Subcutaneous abdominal adipose tissue (tissue), 5 donors: ENCODE measurements at regions not wholly inside any gene's neighbourhood (a gene's known extent, or its start where the extent isn't known, plus 50 kb on each side); places are given as distances from the start of the nearest gene placed in this dataset.

Experiments used
- H3K27ac ChIP-seq: one replicate; pipeline ENCODE4 v1.7.0; 2013; ENCODE audit warnings: low read depth, mild to moderate bottlenecking, inconsistent platforms, low read length, moderate library complexity
- H3K27me3 ChIP-seq, 5 donors: one replicate each; pipeline ENCODE4 v1.7.0; 2013; ENCODE audit warnings: low read length in 5 of 5, inconsistent platforms in 1 of 5; ENCODE audit not compliant: control insufficient read depth in 5 of 5, insufficient read depth in 4 of 5
- H3K36me3 ChIP-seq, 5 donors: one replicate each; pipeline ENCODE4 v1.7.0; 2013; ENCODE audit warnings: low read length in 5 of 5; ENCODE audit not compliant: control insufficient read depth in 5 of 5, insufficient read depth in 5 of 5
- H3K4me1 ChIP-seq, 5 donors: one replicate each; pipeline ENCODE4 v1.7.0; 2013; ENCODE audit warnings: low read length in 5 of 5, mild to moderate bottlenecking in 3 of 5, moderate library complexity in 1 of 5; ENCODE audit not compliant: control insufficient read depth in 5 of 5, insufficient read depth in 5 of 5
- H3K4me3 ChIP-seq, 5 donors: one replicate each; pipeline ENCODE4 v1.7.0; 2013; ENCODE audit warnings: low read length in 5 of 5, low read depth in 1 of 5
- H3K9ac ChIP-seq, 5 donors: one replicate each; pipeline ENCODE4 v1.7.0; 2013; ENCODE audit warnings: low read length in 5 of 5, mild to moderate bottlenecking in 4 of 5, moderate library complexity in 3 of 5
- H3K9me3 ChIP-seq, 5 donors: one replicate each; pipeline ENCODE4 v1.7.0; 2013; ENCODE audit warnings: low read length in 5 of 5; ENCODE audit not compliant: control insufficient read depth in 5 of 5
- donor health status: healthy.
- donor health status: healthy.
- donor health status: healthy.
- donor health status: healthy.
- donor health status: healthy.

- Histone ChIP-seq H3K36me3 (no peaks in the 10 kb centered on the region), H3K27ac (peak overlapping the region; percentile 72), H3K9ac (no peak overlapping the region), H3K9me3 (peaks cover 0 to 6% (median 0%) of the 10 kb centered on the region in 5 donors), H3K4me1 (peaks cover 0 to 16% (median 12%) of the 10 kb centered on the region in 5 donors), H3K4me3 (no peak overlapping the region), H3K27me3 (no peaks in the 10 kb centered on the region)
These were observed 457.2 kb downstream of the PIK3C3 start for GRCh38 chr18:42412281-42412680.

GRCh38 chr18:42412896-42413295 lies 457.9 kb downstream of the PIK3C3 start:
- no peak overlapping the region for H3K9ac ChIP-seq
- H3K36me3 ChIP-seq = no peaks in the 10 kb centered on the region
- H3K9me3 ChIP-seq = peaks cover 0 to 6% (median 0%) of the 10 kb centered on the region in 5 donors
- H3K4me1 ChIP-seq = peaks cover 0 to 16% (median 12%) of the 10 kb centered on the region in 5 donors
- H3K4me3 ChIP-seq = no peak overlapping the region
- peak overlapping the region; percentile 72 for H3K27ac ChIP-seq
- H3K27me3 ChIP-seq = no peaks in the 10 kb centered on the region

GRCh38 chr18:42413870-42414269 lies 458.8 kb downstream of the PIK3C3 start:
- peaks cover 0 to 2% (median 0%) of the 10 kb centered on the region in 5 donors for H3K9me3 ChIP-seq

GRCh38 chr18:42414756-42415454 lies 459.9 kb downstream of the PIK3C3 start:
- Histone ChIP-seq H3K27ac (peak overlapping the region; percentile 72), H3K4me1 (peaks cover 0 to 16% (median 12%) of the 10 kb centered on the region in 5 donors), H3K36me3 (no peaks in the 10 kb centered on the region), H3K9ac (peak overlapping the region in 1 of 5 donors; percentile 9), H3K4me3 (no peak overlapping the region), H3K9me3 (no peaks in the 10 kb centered on the region), H3K27me3 (no peaks in the 10 kb centered on the region)

More at GRCh38 chr18:42413870-42414269, 458.8 kb downstream of the PIK3C3 start:
- peaks cover 0 to 16% (median 12%) of the 10 kb centered on the region in 5 donors for H3K4me1 ChIP-seq
- H3K27ac ChIP-seq = peak overlapping the region; percentile 72
- H3K27me3 ChIP-seq = no peaks in the 10 kb centered on the region
- no peak overlapping the region for H3K4me3 ChIP-seq
- H3K9ac ChIP-seq = peak overlapping the region in 1 of 5 donors; percentile 32
- no peaks in the 10 kb centered on the region for H3K36me3 ChIP-seq

- H3K27ac ChIP-seq = no peak overlapping the region
These were observed 462.2 kb downstream of the PIK3C3 start for GRCh38 chr18:42417189-42417588.

GRCh38 chr18:42418121-42418520 lies 463.1 kb downstream of the PIK3C3 start:
- Histone ChIP-seq H3K4me3 (no peak overlapping the region), H3K27me3 (no peaks in the 10 kb centered on the region), H3K36me3 (no peaks in the 10 kb centered on the region), H3K27ac (no peak overlapping the region), H3K9me3 (no peaks in the 10 kb centered on the region), H3K9ac (no peak overlapping the region), H3K4me1 (peaks cover 0 to 13% (median 11%) of the 10 kb centered on the region in 5 donors)

More at GRCh38 chr18:42417189-42417588, 462.2 kb downstream of the PIK3C3 start:
- Histone ChIP-seq H3K4me1 (peaks cover 0 to 16% (median 12%) of the 10 kb centered on the region in 5 donors), H3K9ac (no peak overlapping the region), H3K4me3 (no peak overlapping the region), H3K27me3 (no peaks in the 10 kb centered on the region), H3K9me3 (no peaks in the 10 kb centered on the region), H3K36me3 (no peaks in the 10 kb centered on the region)

GRCh38 chr18:42425025-42425424 lies 470.0 kb downstream of the PIK3C3 start:
- no peaks in the 10 kb centered on the region for H3K9me3 ChIP-seq
- no peak overlapping the region for H3K9ac ChIP-seq
- no peaks in the 10 kb centered on the region for H3K4me1 ChIP-seq
- H3K27me3 ChIP-seq = no peaks in the 10 kb centered on the region
- no peaks in the 10 kb centered on the region for H3K36me3 ChIP-seq
- H3K27ac ChIP-seq = no peak overlapping the region
- H3K4me3 ChIP-seq = no peak overlapping the region

GRCh38 chr18:42426496-42427015 lies 471.5 kb downstream of the PIK3C3 start:
- Histone ChIP-seq H3K9ac (no peak overlapping the region), H3K36me3 (no peaks in the 10 kb centered on the region), H3K27ac (no peak overlapping the region), H3K9me3 (no peaks in the 10 kb centered on the region), H3K27me3 (no peaks in the 10 kb centered on the region), H3K4me1 (no peaks in the 10 kb centered on the region), H3K4me3 (no peak overlapping the region)

GRCh38 chr18:42429196-42429595 lies 474.2 kb downstream of the PIK3C3 start:
- Histone ChIP-seq H3K27me3 (no peaks in the 10 kb centered on the region), H3K36me3 (no peaks in the 10 kb centered on the region), H3K9ac (no peak overlapping the region), H3K27ac (no peak overlapping the region), H3K4me1 (no peaks in the 10 kb centered on the region), H3K4me3 (no peak overlapping the region), H3K9me3 (no peaks in the 10 kb centered on the region)

GRCh38 chr18:42436222-42436765 lies 481.3 kb downstream of the PIK3C3 start:
- no peak overlapping the region for H3K9ac ChIP-seq
- no peak overlapping the region for H3K27ac ChIP-seq
- H3K4me1 ChIP-seq = no peaks in the 10 kb centered on the region
- H3K36me3 ChIP-seq = no peaks in the 10 kb centered on the region
- no peaks in the 10 kb centered on the region for H3K9me3 ChIP-seq
- H3K4me3 ChIP-seq = no peak overlapping the region
- H3K27me3 ChIP-seq = no peaks in the 10 kb centered on the region
